HG02571 (cell line): ENCODE measurements at regions not wholly inside any gene's neighbourhood (a gene's known extent, or its start where the extent isn't known, plus 50 kb on each side); places are given as distances from the start of the nearest gene placed in this dataset.

Experiments
- ATAC-seq: cut with Tn5 transposase; IDR thresholded peaks from one replicate; pipeline ENCODE4 v1.9.1; 2021; ENCODE audit warnings: mild to moderate bottlenecking, moderate library complexity; ENCODE audit not compliant: unreplicated experiment

DNA sequence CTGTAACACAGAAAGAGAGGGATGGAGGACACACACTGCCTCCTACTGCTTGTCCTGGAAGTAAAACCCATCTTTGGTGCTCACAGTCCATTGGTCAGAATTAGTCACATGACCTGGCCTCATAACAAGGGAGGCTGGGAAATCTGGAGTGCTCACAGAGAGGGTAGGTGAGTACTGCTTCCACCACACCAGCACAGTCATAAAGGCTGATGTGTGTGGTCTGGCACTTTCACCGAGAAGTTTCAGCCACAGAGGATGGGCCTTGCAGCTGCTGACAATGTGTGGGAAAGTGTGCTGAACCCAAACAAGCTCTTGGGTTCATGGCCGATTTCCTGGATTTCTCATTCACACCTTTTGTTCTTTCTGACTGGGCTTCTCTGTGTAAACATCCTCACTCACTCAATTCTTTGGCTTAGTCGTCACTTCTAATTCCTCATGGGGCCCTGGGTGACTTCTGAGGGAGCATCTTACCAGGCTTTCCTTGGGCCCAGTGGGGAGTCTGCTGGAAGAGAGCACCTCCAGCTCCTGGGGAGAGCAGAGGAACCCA is 100.7 kb downstream of the ASB7 start:
- ATAC-seq: peak; percentile 93

DNA sequence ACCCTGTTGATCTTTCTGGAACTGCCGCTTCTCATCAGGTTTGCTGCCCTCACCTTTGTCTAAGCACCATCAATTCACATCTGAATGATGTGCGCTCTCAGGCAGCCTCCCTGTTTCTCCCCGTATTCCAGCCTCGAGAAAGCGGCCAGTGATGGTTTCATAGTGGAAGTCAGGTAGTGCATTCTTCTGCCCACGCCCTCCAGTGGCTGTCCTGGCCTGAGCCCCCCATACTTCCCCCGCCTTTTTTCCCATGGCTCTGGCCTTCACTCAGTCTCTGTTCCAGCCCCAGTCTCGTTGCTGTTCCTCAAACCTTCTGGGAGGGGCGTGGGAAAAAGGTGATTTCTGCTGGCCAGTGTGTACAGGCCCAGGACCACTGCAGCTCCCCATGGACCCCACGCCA is 101.3 kb downstream of the ASB7 start:
- ATAC-seq: no peak

- no peak for ATAC-seq
Measured at GRCh38 chr15:100704281-100705055, 102.1 kb downstream of the ASB7 start.

- ATAC-seq: no peak
Measured at GRCh38 chr15:100705065-100705464, 102.7 kb downstream of the ASB7 start.

DNA sequence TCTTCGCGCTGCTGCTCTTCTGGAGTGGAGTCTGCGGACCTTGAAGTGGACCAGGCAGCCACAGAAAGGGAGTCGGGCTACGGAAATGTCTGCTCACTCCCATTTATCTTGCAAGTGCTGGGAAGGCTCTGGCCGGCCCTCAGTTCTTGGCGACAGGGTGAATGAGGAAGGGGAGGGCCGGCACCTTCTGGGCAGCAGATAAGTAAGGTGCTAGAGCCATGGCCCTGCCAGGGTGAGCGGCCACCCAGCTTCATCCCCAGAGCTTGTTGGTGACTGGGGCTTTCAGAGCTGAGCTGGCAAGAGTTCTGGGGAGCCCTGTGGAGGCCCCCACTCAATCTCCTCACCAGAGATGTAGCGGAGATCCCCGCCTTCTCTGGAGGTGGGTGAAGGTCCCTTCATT is 103.5 kb downstream of the ASB7 start:
- ATAC-seq: no peak

GRCh38 chr15:100707229-100707628 is 104.8 kb downstream of the ASB7 start:
- ATAC-seq: no peak

- no peak for ATAC-seq
Measured at GRCh38 chr15:100708916-100709315, 106.5 kb downstream of the ASB7 start.

- ATAC-seq: no peak
Measured at GRCh38 chr15:100710222-100710621, 107.8 kb downstream of the ASB7 start.

GRCh38 chr15:100710744-100711515 is 108.5 kb downstream of the ASB7 start:
- ATAC-seq: no peak

GRCh38 chr15:100711516-100712021 is 109.2 kb downstream of the ASB7 start:
- ATAC-seq: no peak

DNA sequence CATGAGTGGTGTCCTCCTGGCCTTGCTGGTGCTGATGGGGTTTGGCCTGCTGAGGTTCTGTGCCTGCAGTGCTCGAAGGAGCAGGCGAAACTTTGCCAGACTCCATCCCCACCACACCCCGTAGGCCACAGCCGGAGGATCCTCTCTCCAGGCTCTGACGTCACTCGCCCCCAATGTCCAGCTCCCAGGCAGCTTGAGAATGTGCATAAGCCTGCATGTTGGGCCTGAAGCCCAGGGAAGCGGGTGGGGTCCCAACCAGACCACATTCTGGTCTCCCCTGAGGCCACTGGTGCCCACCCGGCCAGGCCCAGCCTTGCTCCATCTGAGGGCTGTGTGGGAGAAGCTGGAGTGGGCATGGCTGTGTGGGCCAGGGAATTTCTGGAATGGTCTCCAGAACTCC is 109.8 kb downstream of the ASB7 start:
- no peak for ATAC-seq

DNA sequence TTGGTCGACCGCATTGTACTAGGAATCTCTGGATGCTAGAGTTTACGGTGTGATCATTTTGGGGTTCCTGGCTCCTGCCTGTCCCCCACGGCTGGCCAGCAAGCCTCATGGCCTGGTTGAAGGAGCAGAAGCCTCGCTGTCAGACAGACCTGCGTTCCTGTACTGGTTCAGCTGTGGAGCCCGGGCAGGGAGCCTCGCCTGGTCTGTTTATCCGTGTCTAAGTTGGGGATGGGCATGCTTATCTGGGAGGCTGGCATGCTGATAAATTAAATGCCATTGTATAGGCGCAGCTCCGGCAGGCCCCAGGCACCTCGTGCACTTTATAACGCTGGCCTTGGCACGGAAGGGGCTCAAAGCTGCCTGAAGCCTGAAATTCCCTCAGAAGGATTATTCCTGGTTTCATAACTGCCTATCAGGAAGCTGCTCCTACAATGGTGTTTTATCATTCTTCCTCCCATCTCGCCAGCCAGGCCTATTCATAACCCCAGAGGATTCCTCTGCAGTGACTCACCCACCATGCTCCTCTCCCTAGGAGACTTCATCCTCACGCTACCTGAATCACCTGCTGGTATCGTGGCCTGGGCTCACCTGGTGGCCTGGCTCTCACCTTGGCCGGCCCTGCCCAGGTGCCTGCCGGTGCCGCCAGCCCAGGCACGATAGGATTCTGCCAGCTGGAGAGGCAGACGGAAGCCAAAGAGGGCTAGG is 110.9 kb downstream of the ASB7 start:
- ATAC-seq: no peak

- ATAC-seq: no peak
Measured at GRCh38 chr15:100714034-100714748, 111.8 kb downstream of the ASB7 start.

- no peak for ATAC-seq
Measured at GRCh38 chr15:100714749-100715342, 112.5 kb downstream of the ASB7 start.

DNA sequence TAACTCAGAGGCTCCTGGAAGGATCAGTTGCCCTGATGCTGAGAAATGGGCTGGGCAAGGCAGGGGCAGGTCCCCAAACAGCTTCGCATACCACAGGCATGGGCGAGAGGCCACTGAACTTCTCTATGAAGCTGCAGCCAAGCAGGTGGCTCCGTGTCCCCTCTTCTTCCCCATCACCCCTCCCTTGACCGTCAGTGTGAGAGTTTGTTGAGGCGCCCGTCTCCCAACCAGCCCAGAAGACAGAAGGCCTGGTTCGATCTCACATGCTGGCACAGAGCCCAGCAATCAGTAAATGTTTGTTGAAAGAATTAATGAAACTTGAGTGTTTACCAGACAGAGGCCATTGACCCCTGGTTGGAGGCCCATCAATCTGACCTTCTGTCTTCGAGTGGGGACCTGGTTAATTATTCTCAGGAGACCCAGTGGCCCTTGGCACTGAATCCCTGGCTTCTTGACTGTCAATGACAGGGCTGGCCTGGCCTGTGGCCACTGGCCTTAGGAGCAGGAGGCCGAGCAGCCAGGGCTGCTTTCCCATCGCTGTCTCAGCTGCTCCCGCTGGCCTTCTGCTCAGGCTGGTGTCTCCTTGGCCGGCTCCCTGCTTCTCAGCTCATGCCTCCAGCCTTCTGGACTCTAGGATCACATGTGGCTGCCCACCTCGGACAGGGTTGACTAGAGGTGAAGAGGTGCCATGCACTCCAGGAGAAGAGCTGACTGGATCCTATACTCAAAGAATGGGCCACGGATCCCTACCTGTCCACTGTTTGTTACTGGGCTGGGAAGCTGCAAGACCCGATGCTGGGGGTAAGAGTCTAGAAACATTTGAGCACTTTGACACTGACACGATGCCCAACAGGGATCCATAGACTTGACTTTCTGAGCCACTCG is 113.4 kb downstream of the ASB7 start:
- ATAC-seq: no peak

DNA sequence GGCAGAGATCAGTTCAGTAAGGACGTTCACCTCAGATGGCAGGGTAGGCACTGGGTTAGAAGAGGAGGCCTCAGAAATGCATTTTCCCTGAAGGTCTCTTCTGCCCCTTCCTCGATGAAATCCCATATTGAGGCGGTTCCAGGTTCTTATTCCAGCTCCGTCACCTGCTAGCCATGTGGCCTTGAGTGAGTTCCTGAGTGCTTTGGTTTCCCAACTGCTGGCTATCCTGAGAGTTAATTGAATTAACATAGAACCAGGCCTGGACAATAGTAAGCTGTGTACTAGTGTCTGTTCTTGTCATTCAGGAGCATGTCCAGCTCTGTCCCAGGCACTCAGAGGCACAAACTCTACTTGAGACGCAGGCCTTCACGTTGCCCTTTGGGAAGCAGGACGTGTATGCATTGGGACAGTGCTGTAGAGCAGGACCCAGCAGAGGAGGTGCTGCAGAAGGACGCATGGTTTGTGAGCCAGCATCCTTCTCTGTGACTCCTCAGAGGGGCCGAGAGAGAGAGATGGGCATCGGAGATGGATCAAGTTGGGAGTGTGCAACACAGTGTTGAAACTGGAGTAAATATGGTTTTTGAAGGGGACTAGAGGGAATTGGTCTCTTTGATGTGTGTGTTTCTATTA is 114.2 kb downstream of the ASB7 start:
- no peak for ATAC-seq

DNA sequence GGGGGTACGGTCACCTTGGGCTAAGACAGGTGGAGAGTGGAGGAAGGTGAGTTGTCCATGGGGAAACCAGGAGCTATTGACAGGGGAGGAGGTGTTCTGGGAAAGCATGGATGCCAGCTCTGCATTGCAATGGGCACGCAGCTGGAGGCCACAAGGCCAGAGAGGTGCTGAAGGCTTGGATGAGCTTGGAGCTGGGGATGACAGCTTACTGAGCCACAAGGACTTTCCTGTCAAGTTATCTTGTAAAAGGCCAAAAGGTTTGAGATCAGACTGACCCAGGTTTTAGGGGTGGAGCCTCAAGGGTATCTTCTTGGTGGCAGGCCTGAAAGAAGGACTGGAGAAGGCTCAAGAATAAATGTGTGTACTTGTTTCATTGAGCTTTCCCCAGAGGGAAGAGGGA is 115.2 kb downstream of the ASB7 start:
- no peak for ATAC-seq

- no peak for ATAC-seq
Measured at GRCh38 chr15:100718075-100718980, 115.9 kb downstream of the ASB7 start.
